IPS-NIHi11 (cell line): ENCODE measurements at regions not wholly inside any gene's neighbourhood (a gene's known extent, or its start where the extent isn't known, plus 50 kb on each side); places are given as distances from the start of the nearest gene placed in this dataset.

ENCODE experiments used
- DNase-seq: peaks from one replicate; pipeline ENCODE4 v3.0.0; 2012; ENCODE audit warnings: mixed read lengths, low spot score

GRCh38 chr3:20905210-20905805 lies 719.3 kb upstream of the SGO1 start:
- no peak for DNase-seq

- no peak for DNase-seq
Measured at GRCh38 chr3:20904671-20905070, 718.7 kb upstream of the SGO1 start.

- no peak for DNase-seq
Measured at GRCh38 chr3:20898962-20899361, 713.0 kb upstream of the SGO1 start.

GRCh38 chr3:20890111-20890519 lies 704.1 kb upstream of the SGO1 start:
- no peak for DNase-seq

GRCh38 chr3:20878691-20879090 lies 692.7 kb upstream of the SGO1 start:
- DNase-seq = no peak

- DNase-seq = no peak
Measured at GRCh38 chr3:20873235-20873634, 687.2 kb upstream of the SGO1 start.

- no peak for DNase-seq
Measured at GRCh38 chr3:20870106-20870899, 684.3 kb upstream of the SGO1 start.

GRCh38 chr3:20865803-20866202 lies 679.8 kb upstream of the SGO1 start:
- no peak for DNase-seq

GRCh38 chr3:20861454-20861853 lies 675.4 kb upstream of the SGO1 start:
- no peak for DNase-seq

GRCh38 chr3:20857636-20858035 lies 671.6 kb upstream of the SGO1 start:
- no peak for DNase-seq

GRCh38 chr3:20853890-20854289 lies 667.9 kb upstream of the SGO1 start:
- no peak for DNase-seq

GRCh38 chr3:20852712-20853111 lies 666.7 kb upstream of the SGO1 start:
- no peak for DNase-seq

- DNase-seq = no peak
Measured at GRCh38 chr3:20849975-20850374, 664.0 kb upstream of the SGO1 start.

GRCh38 chr3:20846832-20847231 lies 660.8 kb upstream of the SGO1 start:
- DNase-seq = no peak

GRCh38 chr3:20846066-20846465 lies 660.1 kb upstream of the SGO1 start:
- DNase-seq = no peak

- DNase-seq = no peak
Measured at GRCh38 chr3:20844851-20845250, 658.8 kb upstream of the SGO1 start.

GRCh38 chr3:20842594-20843436 lies 656.8 kb upstream of the SGO1 start:
- DNase-seq = no peak

GRCh38 chr3:20842002-20842401 lies 656.0 kb upstream of the SGO1 start:
- no peak for DNase-seq

- no peak for DNase-seq
Measured at GRCh38 chr3:20837676-20838302, 651.8 kb upstream of the SGO1 start.

- no peak for DNase-seq
Measured at GRCh38 chr3:20836801-20837200, 650.8 kb upstream of the SGO1 start.

- DNase-seq = no peak
Measured at GRCh38 chr3:20832963-20833362, 647.0 kb upstream of the SGO1 start.

GRCh38 chr3:20822251-20822650 lies 636.2 kb upstream of the SGO1 start:
- DNase-seq = no peak
